GM19438 (cell line): ENCODE measurements at regions not wholly inside any gene's neighbourhood (a gene's known extent, or its start where the extent isn't known, plus 50 kb on each side); places are given as distances from the start of the nearest gene placed in this dataset.
"Not testable (repeated sequence)": the region's sequence is repeated elsewhere in the genome, so short reads cannot be mapped to it uniquely, and the experiment has no call there.

Source experiments
- ATAC-seq: cut with Tn5 transposase; IDR thresholded peaks from one replicate; pipeline ENCODE4 v1.9.1; 2021; ENCODE audit warnings: low read depth; ENCODE audit not compliant: unreplicated experiment

- no peak for ATAC-seq
Measured at GRCh38 chr12:91515944-91516694, 333.5 kb upstream of the DCN start.

- ATAC-seq = no peak
Measured at GRCh38 chr12:91513313-91513712, 330.7 kb upstream of the DCN start.

- ATAC-seq = no peak
Measured at GRCh38 chr12:91511795-91512420, 329.3 kb upstream of the DCN start.

GRCh38 chr12:91507754-91508153 lies 325.1 kb upstream of the DCN start:
- ATAC-seq = no peak

GRCh38 chr12:91506452-91506851 lies 323.8 kb upstream of the DCN start:
- no peak for ATAC-seq

GRCh38 chr12:91505006-91505405 lies 322.4 kb upstream of the DCN start:
- no peak for ATAC-seq

- no peak for ATAC-seq
Measured at GRCh38 chr12:91502208-91502607, 319.6 kb upstream of the DCN start.

GRCh38 chr12:91496337-91496736 lies 313.7 kb upstream of the DCN start:
- ATAC-seq = no peak

GRCh38 chr12:91493308-91493707 lies 310.7 kb upstream of the DCN start:
- ATAC-seq = no peak

GRCh38 chr12:91492648-91493047 lies 310.0 kb upstream of the DCN start:
- ATAC-seq = no peak

GRCh38 chr12:91490667-91491311 lies 308.2 kb upstream of the DCN start:
- ATAC-seq = no peak

- no peak for ATAC-seq
Measured at GRCh38 chr12:91483471-91483985, 300.9 kb upstream of the DCN start.

GRCh38 chr12:91482231-91482630 lies 299.6 kb upstream of the DCN start:
- no peak for ATAC-seq

- ATAC-seq = no peak
Measured at GRCh38 chr12:91478500-91478899, 295.9 kb upstream of the DCN start.

- no peak for ATAC-seq
Measured at GRCh38 chr12:91467686-91468085, 285.1 kb upstream of the DCN start.

GRCh38 chr12:91461061-91461460 lies 278.4 kb upstream of the DCN start:
- ATAC-seq = no peak

- ATAC-seq = no peak
Measured at GRCh38 chr12:91460469-91460868, 277.9 kb upstream of the DCN start.

GRCh38 chr12:91455321-91455720 lies 272.7 kb upstream of the DCN start:
- no peak for ATAC-seq

GRCh38 chr12:91454179-91454578 lies 271.6 kb upstream of the DCN start:
- no peak for ATAC-seq

- not testable (repeated sequence) for ATAC-seq
Measured at GRCh38 chr12:91452464-91452863, 269.8 kb upstream of the DCN start.
